Adipose tissue (tissue), 3 donors: ENCODE measurements at regions not wholly inside any gene's neighbourhood (a gene's known extent, or its start where the extent isn't known, plus 50 kb on each side); places are given as distances from the start of the nearest gene placed in this dataset.

Experiments
- H3K27ac ChIP-seq: one replicate; pipeline ENCODE4 v1.5.1; 2013; ENCODE audit warnings: low read depth, low read length
- WGBS, 3 donors: extraction: QIAGEN DNeasy Blood & Tissue Kit; methylation state at CpG; one replicate each; pipeline ENCODE4 v1.1.7; 2013; 5-methylcytosine and 5-hydroxymethylcytosine counted together
- donor health status: healthy with polysubstance abuse.
- donor health status: Bipolar disorder and iron deficiency.
- donor health status: healthy.

- 72 to 78% (median 75%) methylated on average over 6 of the region's 6 CpGs for WGBS, 3 donors
- no peak overlapping the region for H3K27ac ChIP-seq
Observed at GRCh38 chr10:4334015-4334414, 492.0 kb upstream of the AKR1E2 start.

GRCh38 chr10:4333459-4333894, 492.5 kb upstream of the AKR1E2 start:
- no peak overlapping the region for H3K27ac ChIP-seq
- 76 to 84% (median 81%) methylated on average over 15 of the region's 15 CpGs for WGBS, 3 donors

GRCh38 chr10:4332764-4333458, 493.1 kb upstream of the AKR1E2 start:
- no peak overlapping the region for H3K27ac ChIP-seq
- WGBS, 3 donors = 78 to 81% (median 81%) methylated on average over 9 of the region's 9 CpGs

- H3K27ac ChIP-seq = no peak overlapping the region
- 53 to 71% (median 71%) methylated on average over 2 of the region's 2 CpGs for WGBS, 3 donors
Observed at GRCh38 chr10:4331150-4331549, 494.9 kb upstream of the AKR1E2 start.

- WGBS, 3 donors = 79 to 82% (median 82%) methylated on average over 3 of the region's 3 CpGs
- H3K27ac ChIP-seq = no peak overlapping the region
Observed at GRCh38 chr10:4330636-4331035, 495.4 kb upstream of the AKR1E2 start.

GRCh38 chr10:4329225-4329624, 496.8 kb upstream of the AKR1E2 start:
- 83% methylated on average over 3 of the region's 3 CpGs for WGBS, 3 donors
- no peak overlapping the region for H3K27ac ChIP-seq

- 92 to 96% (median 95%) methylated on average over 5 of the region's 5 CpGs for WGBS, 3 donors
- no peak overlapping the region for H3K27ac ChIP-seq
Observed at GRCh38 chr10:4326647-4327046, 499.4 kb upstream of the AKR1E2 start.

- WGBS, 3 donors = 71 to 89% (median 87%) methylated on average over 8 of the region's 8 CpGs
- no peak overlapping the region for H3K27ac ChIP-seq
Observed at GRCh38 chr10:4319870-4320367, 506.1 kb upstream of the AKR1E2 start.

GRCh38 chr10:4316161-4316810, 509.7 kb upstream of the AKR1E2 start:
- H3K27ac ChIP-seq = no peak overlapping the region
- WGBS, 3 donors = 57 to 95% (median 95%) methylated on average over 13 of the region's 13 CpGs

- no peak overlapping the region for H3K27ac ChIP-seq
- WGBS, 3 donors = 42 to 57% (median 47%) methylated on average over 4 of the region's 4 CpGs
Observed at GRCh38 chr10:4315551-4315950, 510.5 kb upstream of the AKR1E2 start.

- no peak overlapping the region for H3K27ac ChIP-seq
- 61 to 77% (median 74%) methylated on average over 3 of the region's 3 CpGs for WGBS, 3 donors
Observed at GRCh38 chr10:4313051-4313450, 513.0 kb upstream of the AKR1E2 start.

GRCh38 chr10:4312051-4312835, 513.8 kb upstream of the AKR1E2 start:
- no peak overlapping the region for H3K27ac ChIP-seq
- 69 to 82% (median 82%) methylated on average over 4 of the region's 4 CpGs for WGBS, 3 donors

GRCh38 chr10:4310172-4310571, 515.8 kb upstream of the AKR1E2 start:
- WGBS, 3 donors = 78 to 82% (median 79%) methylated on average over 3 of the region's 3 CpGs
- H3K27ac ChIP-seq = no peak overlapping the region

- 14 to 47% (median 20%) methylated on average over 1 of the region's 1 CpG for WGBS, 3 donors
- H3K27ac ChIP-seq = no peak overlapping the region
Observed at GRCh38 chr10:4307910-4308309, 518.1 kb upstream of the AKR1E2 start.

GRCh38 chr10:4306871-4307270, 519.1 kb upstream of the AKR1E2 start:
- no peak overlapping the region for H3K27ac ChIP-seq
- WGBS, 3 donors = 28 to 81% (median 75%) methylated on average over 3 of the region's 3 CpGs

GRCh38 chr10:4303045-4303444, 518.0 kb upstream of the KLF6 start:
- WGBS, 3 donors = 76 to 93% (median 93%) methylated on average over 5 of the region's 5 CpGs
- H3K27ac ChIP-seq = no peak overlapping the region

- WGBS, 3 donors = 44 to 57% (median 55%) methylated on average over 6 of the region's 6 CpGs
- H3K27ac ChIP-seq = no peak overlapping the region
Observed at GRCh38 chr10:4301291-4302045, 516.5 kb upstream of the KLF6 start.

GRCh38 chr10:4296161-4296560, 511.2 kb upstream of the KLF6 start:
- H3K27ac ChIP-seq = no peak overlapping the region
- 84 to 96% (median 96%) methylated on average over 5 of the region's 5 CpGs for WGBS, 3 donors
